Lower leg skin (tissue), 4 donors: ENCODE measurements at regions not wholly inside any gene's neighbourhood (a gene's known extent, or its start where the extent isn't known, plus 50 kb on each side); places are given as distances from the start of the nearest gene placed in this dataset.
"Not testable (repeated sequence)": the region's sequence is repeated elsewhere in the genome, so short reads cannot be mapped to it uniquely, and the experiment has no call there.

Source experiments
- DNase-seq, 2 donors: peaks; one replicate each; pipeline ENCODE4 v3.0.0-alpha.2; 2019; ENCODE audit warnings: low spot score in 2 of 2
- H3K4me3 ChIP-seq: fragments of 200-600 bp; sonication (generic); 2 replicates; pipeline ENCODE4 v1.5.1; 2017; ENCODE audit warnings: mild to moderate bottlenecking, low read depth; ENCODE audit not compliant: poor library complexity, severe bottlenecking
- POLR2A ChIP-seq, 2 donors: fragments of 450-650 bp; IDR thresholded peaks; one replicate each; pipeline ENCODE4 v1.6.1; 2016 to 2017; ENCODE audit warnings: antibody characterized with exemption in 2 of 2, mild to moderate bottlenecking in 1 of 2, moderate library complexity in 1 of 2
- WGBS, 2 donors: methylation state at CpG; one replicate each; pipeline ENCODE4 v1.1.5; 2018; 5-methylcytosine and 5-hydroxymethylcytosine counted together
- intact Hi-C: fragments of 100-400 bp; cut with DNase I; formaldehyde crosslinking; loops from one replicate; pipeline ENCODE4 v1.15.0; 2023; ENCODE audit warnings: low total_unique reads
- TF ChIP-seq, protein P1 (sequence below), 3 donors: fragments of 450-650 bp; IDR thresholded peaks; one replicate each; pipeline ENCODE4 v1.5.1; 2016; ENCODE audit warnings: antibody characterized with exemption in 3 of 3, mild to moderate bottlenecking in 3 of 3, moderate library complexity in 2 of 3

DNA sequence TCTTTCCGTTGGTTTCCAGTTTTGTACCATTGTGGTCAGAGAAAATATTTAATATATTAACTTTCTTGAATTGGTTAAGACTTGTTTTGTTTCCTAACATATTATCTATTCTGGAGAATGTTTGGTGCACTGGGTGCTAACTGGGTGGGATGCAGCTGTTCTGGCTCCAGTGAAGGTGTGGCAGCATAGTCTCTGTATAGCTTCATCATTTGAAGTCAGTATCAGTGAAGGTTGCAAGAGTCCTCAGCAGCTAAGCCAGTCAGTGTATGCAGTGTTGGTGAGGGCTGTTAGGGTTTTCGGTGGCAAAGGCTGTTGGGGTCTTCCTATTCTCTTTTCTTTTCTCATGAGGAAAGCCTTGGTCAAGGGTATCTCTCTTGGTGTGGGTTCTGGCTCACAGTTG, 698.7 kb upstream of the ADGRL4 start:
- WGBS, 2 donors: 92 to 93% methylated on average over 2 of the region's 2 CpGs
- TF ChIP-seq POLR2A (IDR thresholded peaks at IDR 0.05): no peak
- TF ChIP-seq, protein P1, sequence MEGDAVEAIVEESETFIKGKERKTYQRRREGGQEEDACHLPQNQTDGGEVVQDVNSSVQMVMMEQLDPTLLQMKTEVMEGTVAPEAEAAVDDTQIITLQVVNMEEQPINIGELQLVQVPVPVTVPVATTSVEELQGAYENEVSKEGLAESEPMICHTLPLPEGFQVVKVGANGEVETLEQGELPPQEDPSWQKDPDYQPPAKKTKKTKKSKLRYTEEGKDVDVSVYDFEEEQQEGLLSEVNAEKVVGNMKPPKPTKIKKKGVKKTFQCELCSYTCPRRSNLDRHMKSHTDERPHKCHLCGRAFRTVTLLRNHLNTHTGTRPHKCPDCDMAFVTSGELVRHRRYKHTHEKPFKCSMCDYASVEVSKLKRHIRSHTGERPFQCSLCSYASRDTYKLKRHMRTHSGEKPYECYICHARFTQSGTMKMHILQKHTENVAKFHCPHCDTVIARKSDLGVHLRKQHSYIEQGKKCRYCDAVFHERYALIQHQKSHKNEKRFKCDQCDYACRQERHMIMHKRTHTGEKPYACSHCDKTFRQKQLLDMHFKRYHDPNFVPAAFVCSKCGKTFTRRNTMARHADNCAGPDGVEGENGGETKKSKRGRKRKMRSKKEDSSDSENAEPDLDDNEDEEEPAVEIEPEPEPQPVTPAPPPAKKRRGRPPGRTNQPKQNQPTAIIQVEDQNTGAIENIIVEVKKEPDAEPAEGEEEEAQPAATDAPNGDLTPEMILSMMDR (IDR thresholded peaks at IDR 0.05): no peak
- intact Hi-C loops: no loop called here
- no peak for DNase-seq
- H3K4me3 ChIP-seq: no peak overlapping the region

DNA sequence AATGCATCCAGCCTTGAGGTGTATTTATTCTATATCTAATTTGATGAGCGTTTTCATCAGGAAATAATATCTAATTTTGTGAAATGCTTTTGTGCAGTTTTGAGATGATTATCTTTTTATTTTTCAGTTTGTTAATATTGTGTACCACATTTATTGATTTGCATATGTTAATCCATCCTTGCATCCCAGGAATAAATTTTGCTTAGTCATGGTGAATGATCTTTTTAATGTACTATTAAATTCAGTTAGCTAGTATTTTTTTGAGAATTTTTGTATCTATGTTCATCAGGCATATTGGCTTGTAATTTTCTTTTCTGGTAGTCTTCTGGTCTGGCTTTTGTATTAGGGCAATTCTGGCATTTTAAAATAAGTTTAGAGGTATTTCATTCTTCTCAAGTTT, 697.5 kb upstream of the ADGRL4 start:
- TF ChIP-seq, protein P1 (IDR thresholded peaks at IDR 0.05): no peak
- no peak for TF ChIP-seq POLR2A (IDR thresholded peaks at IDR 0.05)
- no peak for DNase-seq
- no peak overlapping the region for H3K4me3 ChIP-seq
- intact Hi-C loops: no loop called here
- 89 to 97% methylated on average over 1 of the region's 1 CpG for WGBS, 2 donors

DNA sequence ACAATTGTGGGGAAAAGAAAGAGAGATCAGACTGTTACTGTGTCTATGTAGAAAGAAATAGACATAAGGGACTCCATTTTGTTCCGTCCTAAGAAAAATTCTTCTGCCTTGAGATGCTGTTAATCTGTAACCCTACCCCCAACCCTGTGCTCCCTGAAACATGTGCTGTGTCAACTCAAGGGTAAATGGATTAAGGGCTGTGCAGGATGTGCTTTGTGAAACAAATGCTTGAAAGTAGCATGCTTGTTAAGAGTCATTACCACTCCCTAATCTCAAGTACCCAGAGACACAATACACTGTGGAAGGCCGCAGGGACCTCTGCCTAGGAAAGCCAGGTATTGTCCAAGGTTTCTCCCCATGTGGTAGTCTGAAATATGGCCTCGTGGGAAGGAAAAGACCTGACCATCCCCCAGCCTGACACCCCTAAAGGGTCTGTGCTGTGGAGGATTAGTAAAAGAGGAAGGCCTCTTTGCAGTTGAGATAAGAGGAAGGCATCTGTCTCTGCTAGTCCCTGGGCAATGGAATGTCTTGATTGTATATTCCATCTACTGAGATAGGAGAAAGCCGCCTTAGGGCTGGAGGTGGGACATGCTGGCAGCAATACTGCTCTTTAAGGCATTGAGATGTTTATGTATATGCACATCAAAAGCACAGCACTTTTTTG, 695.9 kb upstream of the ADGRL4 start:
- intact Hi-C loops: not testable (repeated sequence)

DNA sequence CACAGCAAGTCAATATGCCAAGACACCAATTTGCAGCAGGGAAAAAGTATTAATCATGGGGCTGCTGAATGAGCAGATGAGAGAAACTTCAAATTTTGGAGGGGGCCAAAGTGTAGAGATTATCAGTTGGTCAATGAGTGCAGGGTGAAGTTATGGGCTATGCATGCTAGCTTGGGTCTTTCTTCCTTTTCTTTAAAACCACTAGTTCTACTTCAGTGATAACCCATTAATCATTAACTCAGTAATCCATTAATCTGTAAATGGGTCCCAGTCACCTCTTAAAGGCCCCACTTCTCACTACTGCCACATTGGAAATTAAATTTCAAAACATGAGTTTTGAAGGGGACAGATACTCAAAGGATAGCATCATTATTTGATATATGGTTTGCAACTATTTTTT, 688.6 kb upstream of the ADGRL4 start:
- TF ChIP-seq POLR2A (IDR thresholded peaks at IDR 0.05): no peak
- TF ChIP-seq, protein P1 (IDR thresholded peaks at IDR 0.05): no peak
- DNase-seq: no peak
- intact Hi-C loops: no loop called here

More for the DNA sequence above, 695.9 kb upstream of the ADGRL4 start:
- H3K4me3 ChIP-seq, DNase-seq: not testable (repeated sequence)
- WGBS, 2 donors: 27 to 29% methylated on average over 4 of the region's 4 CpGs

DNA sequence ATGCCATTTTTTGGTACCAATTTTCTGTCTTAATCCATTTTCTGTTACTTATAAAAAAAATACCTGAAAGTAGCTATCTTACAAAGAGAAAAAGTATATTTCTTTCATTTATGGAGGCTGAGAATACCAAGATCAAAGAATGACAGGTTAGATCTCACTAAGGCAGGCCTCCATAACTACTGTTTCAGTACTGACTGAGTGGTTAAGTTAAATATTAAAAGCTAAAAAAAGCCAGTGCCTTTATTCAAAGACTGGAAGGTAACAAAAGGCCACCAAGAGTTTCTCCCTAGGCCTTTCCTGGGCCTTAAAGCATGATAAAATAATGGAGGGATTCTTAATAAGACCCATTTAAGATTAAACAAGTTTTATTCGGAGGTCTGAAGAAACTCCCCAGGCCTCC, 687.7 kb upstream of the ADGRL4 start:
- no peak for DNase-seq
- 68% methylated on average over 1 of the region's 1 CpG for WGBS, 2 donors
- intact Hi-C loops: no loop called here
- TF ChIP-seq POLR2A (IDR thresholded peaks at IDR 0.05): no peak
- TF ChIP-seq, protein P1 (IDR thresholded peaks at IDR 0.05): no peak
- no peak overlapping the region for H3K4me3 ChIP-seq

More for the DNA sequence above, 688.6 kb upstream of the ADGRL4 start:
- no peak overlapping the region for H3K4me3 ChIP-seq

DNA sequence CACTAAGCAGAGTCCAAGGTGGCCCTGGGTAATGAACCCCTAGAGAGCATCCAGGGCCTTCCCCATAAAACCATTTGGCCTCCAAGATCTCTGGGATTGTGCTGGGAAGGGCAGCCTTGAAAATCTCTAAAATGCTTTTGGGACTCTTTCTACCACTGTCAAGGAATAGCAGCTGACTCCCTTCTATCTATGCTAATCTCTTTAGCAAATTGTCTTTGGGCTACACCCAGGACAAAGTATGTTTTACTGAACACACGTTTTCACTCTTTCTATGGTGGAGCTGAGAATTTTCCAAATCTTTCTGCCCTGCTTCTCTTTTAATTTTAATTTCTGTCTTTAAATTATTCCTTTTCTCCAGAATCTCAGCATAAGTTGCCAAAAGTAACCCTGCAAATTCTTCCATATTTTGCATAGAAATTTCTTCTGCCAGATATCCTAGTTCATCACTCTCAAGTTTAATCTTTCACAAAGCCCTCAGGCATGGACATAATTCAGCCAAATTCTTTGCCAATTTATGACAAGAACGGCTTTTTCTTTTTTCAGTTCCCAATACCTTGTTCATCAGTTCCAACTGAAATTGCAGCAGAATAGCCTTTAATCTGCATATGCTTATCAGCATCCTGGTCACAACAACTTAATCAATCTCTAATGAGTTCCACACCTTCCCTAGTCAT, 687.0 kb upstream of the ADGRL4 start:
- TF ChIP-seq, protein P1 (IDR thresholded peaks at IDR 0.05): no peak
- no peak for TF ChIP-seq POLR2A (IDR thresholded peaks at IDR 0.05)
- no peak for DNase-seq
- no peak overlapping the region for H3K4me3 ChIP-seq
- 24 to 36% methylated on average over 2 of the region's 2 CpGs for WGBS, 2 donors
- intact Hi-C loops: no loop called here
